VCaP (cell line): ENCODE measurements at regions not wholly inside any gene's neighbourhood (a gene's known extent, or its start where the extent isn't known, plus 50 kb on each side); places are given as distances from the start of the nearest gene placed in this dataset.

Experiments used
- H3K27ac ChIP-seq: fragments of 450-650 bp; 2 replicates; pipeline ENCODE4 v1.5.1; 2017
- TF ChIP-seq, protein P1 (sequence below): fragments of 450-650 bp; conservative IDR thresholded peaks from 2 replicates; pipeline ENCODE4 v1.5.1; 2017; ENCODE audit warnings: mild to moderate bottlenecking, moderate library complexity

DNA sequence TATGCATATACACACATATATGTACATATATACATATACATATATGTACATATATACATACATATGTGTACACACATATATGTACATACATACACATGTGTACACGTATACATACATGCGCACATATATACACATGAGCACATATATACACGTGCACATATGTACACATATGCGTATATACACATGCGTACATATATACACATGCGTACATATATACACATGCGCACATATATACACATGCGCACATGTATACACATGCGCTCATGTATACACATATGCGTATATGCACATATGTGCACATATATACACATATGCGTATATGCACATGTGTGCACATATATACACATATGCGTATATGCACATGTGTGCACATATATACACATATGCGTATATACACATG, 353.0 kb downstream of the EDEM1 start:
- TF ChIP-seq, protein P1, sequence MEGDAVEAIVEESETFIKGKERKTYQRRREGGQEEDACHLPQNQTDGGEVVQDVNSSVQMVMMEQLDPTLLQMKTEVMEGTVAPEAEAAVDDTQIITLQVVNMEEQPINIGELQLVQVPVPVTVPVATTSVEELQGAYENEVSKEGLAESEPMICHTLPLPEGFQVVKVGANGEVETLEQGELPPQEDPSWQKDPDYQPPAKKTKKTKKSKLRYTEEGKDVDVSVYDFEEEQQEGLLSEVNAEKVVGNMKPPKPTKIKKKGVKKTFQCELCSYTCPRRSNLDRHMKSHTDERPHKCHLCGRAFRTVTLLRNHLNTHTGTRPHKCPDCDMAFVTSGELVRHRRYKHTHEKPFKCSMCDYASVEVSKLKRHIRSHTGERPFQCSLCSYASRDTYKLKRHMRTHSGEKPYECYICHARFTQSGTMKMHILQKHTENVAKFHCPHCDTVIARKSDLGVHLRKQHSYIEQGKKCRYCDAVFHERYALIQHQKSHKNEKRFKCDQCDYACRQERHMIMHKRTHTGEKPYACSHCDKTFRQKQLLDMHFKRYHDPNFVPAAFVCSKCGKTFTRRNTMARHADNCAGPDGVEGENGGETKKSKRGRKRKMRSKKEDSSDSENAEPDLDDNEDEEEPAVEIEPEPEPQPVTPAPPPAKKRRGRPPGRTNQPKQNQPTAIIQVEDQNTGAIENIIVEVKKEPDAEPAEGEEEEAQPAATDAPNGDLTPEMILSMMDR = no peak

DNA sequence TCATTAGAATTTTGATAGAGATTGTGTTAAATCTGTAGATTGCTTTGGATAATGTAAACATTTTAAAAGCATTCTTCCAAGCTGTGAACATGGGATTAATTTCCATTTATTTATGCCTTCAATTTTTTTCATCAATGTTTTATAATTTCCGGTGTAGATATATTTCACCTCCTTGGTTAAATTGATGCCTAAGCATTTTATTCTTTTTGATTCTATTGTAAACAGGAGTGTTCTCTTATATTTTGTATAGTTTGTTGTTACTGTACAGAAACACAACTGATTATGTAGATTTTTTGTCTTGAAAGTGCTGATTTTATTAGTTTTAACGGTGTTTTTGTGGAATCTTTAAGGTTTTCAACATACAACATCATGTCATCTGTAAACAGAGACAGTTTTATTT, 355.0 kb downstream of the EDEM1 start:
- H3K27ac ChIP-seq = no peak overlapping the region
- TF ChIP-seq, protein P1 = no peak

More for the DNA sequence above, 353.0 kb downstream of the EDEM1 start:
- H3K27ac ChIP-seq = no peak overlapping the region

DNA sequence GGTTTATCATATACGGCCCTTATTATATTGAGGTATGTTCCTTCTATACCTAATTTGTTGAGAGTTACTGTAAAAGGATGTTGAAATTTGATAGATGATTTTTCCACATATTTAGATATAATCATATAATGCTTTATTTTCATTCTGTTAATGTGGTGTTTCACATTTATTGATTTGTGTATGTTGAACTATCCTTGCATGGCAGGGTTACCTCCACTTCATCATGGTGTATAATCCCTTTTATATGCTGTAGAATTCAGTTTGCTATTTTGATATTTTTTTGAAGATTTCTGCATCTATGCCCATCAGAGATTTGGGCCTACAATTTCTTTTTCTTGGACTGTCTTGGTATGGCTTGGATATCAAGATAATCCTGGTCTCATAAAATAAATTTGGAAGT, 355.5 kb downstream of the EDEM1 start:
- TF ChIP-seq, protein P1 = no peak
- H3K27ac ChIP-seq = no peak overlapping the region

DNA sequence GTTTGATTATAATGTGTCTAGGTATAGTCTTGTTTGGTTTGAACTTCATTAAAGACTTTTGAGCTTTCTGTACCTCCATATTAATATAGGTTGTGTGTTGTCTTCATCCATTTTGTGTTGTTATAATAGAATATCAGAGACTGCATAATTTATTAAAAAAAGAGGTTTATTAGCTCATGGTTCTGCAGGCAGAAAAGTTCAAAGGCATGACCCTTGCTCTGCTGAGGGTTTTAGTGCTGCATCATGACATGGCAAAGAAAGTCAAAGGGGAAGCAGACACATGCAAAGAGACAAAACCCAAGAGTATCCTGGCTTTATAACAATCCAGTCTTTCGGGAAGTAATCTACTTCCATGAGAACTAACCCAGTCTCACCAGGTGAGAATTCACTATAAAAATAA, 358.2 kb downstream of the EDEM1 start:
- TF ChIP-seq, protein P1 = no peak
- H3K27ac ChIP-seq = no peak overlapping the region

DNA sequence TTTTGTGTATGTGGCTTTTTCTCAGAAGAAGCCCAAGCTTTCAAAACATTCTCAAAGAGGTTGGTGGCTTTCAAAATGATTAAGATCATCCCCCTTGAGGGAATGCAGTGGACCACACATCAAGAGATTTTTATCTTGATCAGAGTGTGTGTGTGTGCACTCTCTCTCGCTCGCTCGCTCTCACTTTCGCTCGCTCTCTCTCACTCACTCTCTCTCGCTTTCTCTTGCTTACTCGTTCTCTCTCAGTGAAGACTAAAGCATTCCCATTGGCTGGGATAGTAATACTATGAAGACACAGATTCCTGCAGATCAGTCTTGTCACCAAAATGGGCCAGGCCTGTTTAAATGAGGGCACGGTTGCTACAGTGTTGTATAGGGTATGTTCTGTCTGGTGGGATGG, 365.7 kb downstream of the EDEM1 start:
- TF ChIP-seq, protein P1 = no peak
- H3K27ac ChIP-seq = no peak overlapping the region

DNA sequence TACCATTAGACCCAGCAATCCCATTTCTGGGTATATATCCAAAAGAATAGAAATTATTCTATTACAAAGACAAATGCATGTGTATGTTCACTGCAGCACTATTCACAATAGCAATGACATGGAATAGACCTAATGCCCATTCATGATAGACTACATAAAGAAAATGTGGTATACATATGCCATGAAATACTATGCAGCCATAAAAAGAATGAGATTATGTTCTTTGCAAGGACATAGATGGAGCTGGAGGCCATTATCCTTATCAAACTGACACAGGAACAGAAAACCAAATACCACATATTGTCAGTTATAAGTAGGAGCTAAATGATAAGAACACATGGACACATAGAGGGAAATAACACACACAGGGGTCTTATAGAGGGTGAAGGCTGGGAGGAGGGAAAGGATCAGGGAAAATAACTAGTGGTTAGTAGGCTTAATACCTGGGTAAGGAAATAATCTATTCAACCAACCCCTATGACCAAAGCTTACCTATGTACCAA, 366.8 kb downstream of the EDEM1 start:
- TF ChIP-seq, protein P1 = no peak
- no peak overlapping the region for H3K27ac ChIP-seq

DNA sequence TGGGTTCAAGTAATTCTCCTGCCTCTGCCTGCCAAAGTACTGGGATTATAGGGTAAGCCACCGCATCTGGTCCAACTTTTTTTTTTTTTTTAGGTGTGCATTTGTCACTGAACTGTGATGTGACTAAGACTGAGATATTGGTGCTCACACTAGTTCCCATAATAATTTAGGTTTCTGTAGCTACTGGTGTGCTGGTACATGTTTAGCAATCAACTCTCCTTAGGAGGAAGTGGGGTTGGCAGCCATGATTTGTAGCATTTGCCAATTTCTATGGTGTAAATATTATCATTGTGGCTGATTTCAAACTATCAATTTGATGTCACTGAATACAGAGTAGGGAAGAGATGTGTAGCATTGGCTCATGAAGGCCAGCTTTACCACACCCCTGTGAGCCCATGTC, 372.7 kb downstream of the EDEM1 start:
- TF ChIP-seq, protein P1 = no peak
- no peak overlapping the region for H3K27ac ChIP-seq
